Stimulated activated CD4-positive, alpha-beta T cell treated with anti-CD3 and anti-CD28 coated beads, Interleukin-4, amount 100 ng/mL, for 4 hours (primary cell): ENCODE measurements at regions not wholly inside any gene's neighbourhood (a gene's known extent, or its start where the extent isn't known, plus 50 kb on each side); places are given as distances from the start of the nearest gene placed in this dataset.
A peak's percentile ranks its signal among the peaks of the same experiment; 100 is the strongest.
"Not testable (repeated sequence)": the region's sequence is repeated elsewhere in the genome, so short reads cannot be mapped to it uniquely, and the experiment has no call there.

Experiments
- DNase-seq, 2 experiments: peaks; one replicate each; pipeline ENCODE4 v3.0.0-alpha.2; 2020

- DNase-seq, result no peak
These were observed 87.9 kb upstream of the MSTN start for GRCh38 chr2:190150413-190150812.

DNA sequence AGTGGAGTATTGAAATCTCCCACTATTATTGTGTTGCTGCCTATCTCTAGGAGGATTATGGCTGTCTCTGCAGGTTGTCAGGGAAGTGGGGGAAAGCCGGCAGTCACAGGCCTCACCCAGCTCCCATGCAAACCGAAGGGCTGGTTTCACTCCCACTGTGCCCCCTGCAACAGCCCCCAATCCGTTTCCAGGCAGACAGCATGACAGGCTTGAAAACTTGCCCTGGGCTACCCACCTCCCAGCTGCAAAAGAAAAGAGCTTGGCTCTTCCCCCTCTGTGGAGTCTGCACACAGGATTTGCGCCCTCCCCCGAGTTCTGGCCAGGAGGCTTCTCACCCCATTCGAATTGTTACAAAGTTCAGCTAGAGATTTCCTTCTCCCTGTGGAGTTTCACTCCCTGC, 87.4 kb upstream of the MSTN start:
- DNase-seq, result no peak

- no peak for DNase-seq
These were observed 86.7 kb upstream of the MSTN start for GRCh38 chr2:190149200-190149599.

DNA sequence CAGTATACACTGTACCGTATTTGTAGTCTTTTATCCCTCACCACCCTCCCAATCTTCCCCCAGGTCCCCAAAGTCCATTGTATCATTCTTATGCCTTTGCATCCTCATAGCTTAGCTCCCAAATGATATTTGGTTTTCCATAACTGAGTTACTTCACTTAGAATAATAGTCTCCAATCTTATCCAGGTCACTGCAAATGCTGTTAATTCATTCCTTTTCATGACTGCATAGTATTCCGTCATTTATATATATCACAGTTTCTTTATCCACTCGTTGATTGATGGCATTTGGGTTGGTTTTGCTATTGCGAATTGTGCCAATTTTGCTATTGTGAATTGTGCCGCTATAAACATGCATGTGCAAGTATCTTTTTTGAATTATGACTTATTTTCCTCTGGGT, 83.6 kb upstream of the MSTN start:
- DNase-seq, result not testable (repeated sequence)

DNA sequence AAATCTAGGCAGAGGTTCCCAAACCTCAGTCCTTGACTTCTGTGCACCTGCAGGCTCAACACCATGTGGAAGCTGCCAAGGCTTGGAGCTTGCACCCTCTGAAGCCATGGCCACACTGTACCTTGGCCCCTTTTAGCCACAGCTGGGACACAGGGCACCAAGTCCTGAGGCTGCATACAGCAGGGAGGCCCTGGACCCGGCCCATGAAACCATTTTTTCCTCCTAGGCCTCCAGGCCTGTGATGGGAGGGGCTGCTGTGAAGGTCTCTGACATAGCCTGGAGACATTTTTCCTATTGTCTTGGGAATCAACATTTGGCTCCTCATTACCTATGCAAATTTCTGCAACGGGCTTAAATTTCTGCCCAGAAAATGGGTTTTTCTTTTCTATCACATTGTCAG, 77.9 kb upstream of the MSTN start:
- DNase-seq, result not testable (repeated sequence)

DNA sequence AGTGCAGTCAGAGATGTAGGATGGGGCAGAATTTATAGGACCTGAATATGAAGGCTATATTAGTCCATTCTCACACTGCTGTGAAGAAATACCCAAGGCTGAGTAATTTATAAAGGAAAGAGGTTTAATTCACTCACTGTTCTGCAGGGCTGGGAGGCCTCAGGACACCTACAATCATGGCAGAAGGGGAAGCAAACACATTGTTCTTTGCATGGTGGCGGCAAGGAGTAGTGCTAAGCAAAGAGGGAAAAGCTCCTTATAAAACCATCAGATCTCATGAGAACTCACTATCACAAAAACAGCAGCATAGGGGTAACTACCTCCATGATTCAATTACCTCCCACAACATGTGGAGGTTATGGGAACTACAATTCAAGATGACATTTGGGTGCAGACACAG, 76.8 kb upstream of the MSTN start:
- DNase-seq, result no peak

- DNase-seq, result no peak
These were observed 75.5 kb upstream of the MSTN start for GRCh38 chr2:190138032-190138431.

- no peak for DNase-seq
These were observed 75.0 kb upstream of the MSTN start for GRCh38 chr2:190137561-190137960.

GRCh38 chr2:190136825-190137224, 74.3 kb upstream of the MSTN start:
- no peak for DNase-seq

DNA sequence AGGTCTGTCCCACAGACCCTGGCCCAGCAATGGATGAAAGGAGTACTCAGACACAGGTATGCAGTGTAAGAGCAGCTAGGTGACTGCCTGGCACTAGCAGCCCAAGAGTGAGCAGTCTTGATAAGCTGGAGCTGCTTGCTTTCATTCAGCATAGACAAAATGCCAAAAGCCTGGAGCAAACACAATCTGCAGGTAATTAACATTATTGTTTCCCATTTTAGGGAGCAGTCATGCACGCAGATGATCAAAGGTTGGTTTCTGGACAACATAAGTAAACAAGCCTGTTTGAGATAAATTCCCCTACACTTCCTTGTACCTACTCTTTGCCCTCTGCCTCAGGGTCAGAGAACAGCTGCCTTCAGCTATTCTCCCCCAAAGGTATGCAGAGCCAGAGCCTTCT, 73.7 kb upstream of the MSTN start:
- DNase-seq, result no peak

GRCh38 chr2:190129421-190130199, 67.1 kb upstream of the MSTN start:
- DNase-seq, result no peak

GRCh38 chr2:190127651-190128050, 65.1 kb upstream of the MSTN start:
- no peak for DNase-seq

DNA sequence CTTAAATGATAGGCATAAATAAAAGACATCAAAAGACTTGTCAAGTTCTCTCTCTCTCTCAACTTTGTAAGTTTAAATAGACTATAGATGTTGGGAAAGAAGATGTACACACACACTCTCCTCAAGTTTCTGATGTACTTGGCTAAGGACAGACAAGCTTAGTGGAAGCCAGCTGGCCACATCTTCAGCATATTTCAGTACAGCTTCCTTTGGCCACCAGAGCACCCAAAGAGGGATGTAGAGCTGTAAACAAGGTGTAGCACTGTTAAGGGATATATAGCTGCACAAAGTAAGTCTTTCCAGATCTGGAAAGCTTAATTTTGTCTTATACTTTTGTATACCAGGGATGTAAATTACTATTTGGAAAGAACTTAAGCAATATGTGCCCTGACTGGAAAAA, 64.3 kb upstream of the MSTN start:
- no peak for DNase-seq

DNA sequence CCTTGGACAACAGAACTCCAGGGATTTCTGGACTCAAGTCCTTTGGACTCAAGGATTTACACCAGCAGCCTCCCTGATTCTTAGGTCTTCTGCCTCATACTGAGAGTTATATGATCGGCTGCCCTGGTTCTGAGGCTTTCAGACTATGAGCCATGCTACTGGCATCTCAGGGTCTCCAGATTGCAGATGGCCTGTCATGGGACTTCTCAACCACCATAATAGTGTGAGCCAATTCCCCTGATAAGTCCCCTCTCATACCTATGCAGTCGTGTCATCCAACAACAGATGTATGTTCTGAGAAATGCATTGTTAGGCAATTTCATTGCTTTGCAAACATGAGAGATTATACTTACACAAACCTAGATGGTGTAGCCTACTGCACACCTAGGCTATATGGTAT, 61.4 kb upstream of the MSTN start:
- no peak for DNase-seq

DNA sequence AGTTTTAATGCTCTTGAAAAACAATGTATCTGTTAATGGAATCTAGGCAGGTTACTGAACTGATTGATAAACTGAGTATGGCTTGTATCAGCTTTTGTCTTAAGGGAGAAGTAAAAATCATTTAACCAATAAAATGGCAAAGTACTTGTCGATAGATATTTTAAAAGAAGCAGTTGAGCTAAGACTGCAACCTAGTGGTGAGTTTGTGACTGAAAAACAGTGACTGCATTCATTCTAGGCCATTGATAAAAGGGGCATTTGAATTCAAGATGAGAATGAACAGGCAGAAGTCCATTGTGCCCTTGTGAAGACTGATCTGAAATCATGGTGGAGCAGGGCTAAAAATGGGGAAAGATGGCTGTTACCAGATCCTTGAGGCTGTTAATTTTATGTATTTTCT, 59.4 kb upstream of the MSTN start:
- DNase-seq, result no peak

DNA sequence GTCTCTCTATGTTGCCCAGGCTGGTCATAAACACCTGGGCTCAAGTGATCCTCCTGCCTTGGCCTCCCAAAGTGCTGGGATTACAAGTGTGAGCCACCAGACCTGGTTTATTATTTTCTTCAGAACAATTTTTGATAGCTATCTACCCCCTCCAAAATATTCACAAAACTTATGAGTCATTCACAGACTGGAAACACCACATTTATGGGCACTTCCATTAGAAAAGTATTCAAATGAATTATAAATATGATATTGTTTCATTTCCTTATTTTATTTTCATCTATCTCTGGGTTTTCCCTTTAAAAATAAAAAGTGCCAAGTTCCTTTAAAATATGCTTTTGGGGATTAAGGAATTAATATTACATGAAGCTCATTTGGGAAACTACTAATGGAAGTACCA, 58.8 kb upstream of the MSTN start:
- no peak for DNase-seq

DNA sequence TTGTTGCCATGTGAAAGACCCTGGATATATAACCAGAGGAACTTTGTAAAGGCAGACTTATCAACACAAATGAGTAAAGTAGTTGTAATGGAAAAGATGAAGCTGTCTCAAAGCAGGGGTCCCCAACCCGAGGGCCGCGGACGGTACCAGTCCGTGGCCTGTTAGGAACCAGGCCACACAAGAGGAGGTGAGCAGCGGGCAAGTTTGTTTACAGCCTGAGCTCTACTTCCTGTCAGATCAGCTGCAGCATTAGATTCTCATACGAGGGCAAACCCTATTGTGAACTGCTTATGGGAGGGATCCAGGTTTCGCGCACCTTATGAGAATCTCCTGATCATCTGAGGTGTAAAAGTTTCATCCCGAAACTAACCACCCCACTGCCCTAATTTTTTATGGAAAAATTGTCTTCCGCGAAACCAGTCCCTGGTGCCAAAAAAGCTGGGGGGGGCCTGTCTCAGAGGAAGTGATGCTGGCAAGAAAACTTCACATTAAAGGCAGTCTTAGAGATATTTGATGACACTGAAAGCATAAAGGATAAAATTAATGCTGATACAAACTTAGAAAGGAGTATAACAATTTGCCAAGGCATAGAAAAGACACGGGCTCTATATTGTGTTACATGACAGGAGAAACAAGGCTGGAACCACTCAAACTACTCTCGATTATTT, 57.5 kb upstream of the MSTN start:
- DNase-seq, result no peak

- peak in 1 of 2 experiments; percentile 7 for DNase-seq
These were observed 56.7 kb upstream of the MSTN start for GRCh38 chr2:190119257-190119656.

- no peak for DNase-seq
These were observed 54.8 kb upstream of the MSTN start for GRCh38 chr2:190117305-190117704.

- DNase-seq, result no peak
These were observed 50.5 kb upstream of the MSTN start for GRCh38 chr2:190113000-190113399.
